ENCODE measurements at regions not wholly inside any gene's neighbourhood (a gene's known extent, or its start where the extent isn't known, plus 50 kb on each side); places are given as distances from the start of the nearest gene placed in this dataset.

DNA sequence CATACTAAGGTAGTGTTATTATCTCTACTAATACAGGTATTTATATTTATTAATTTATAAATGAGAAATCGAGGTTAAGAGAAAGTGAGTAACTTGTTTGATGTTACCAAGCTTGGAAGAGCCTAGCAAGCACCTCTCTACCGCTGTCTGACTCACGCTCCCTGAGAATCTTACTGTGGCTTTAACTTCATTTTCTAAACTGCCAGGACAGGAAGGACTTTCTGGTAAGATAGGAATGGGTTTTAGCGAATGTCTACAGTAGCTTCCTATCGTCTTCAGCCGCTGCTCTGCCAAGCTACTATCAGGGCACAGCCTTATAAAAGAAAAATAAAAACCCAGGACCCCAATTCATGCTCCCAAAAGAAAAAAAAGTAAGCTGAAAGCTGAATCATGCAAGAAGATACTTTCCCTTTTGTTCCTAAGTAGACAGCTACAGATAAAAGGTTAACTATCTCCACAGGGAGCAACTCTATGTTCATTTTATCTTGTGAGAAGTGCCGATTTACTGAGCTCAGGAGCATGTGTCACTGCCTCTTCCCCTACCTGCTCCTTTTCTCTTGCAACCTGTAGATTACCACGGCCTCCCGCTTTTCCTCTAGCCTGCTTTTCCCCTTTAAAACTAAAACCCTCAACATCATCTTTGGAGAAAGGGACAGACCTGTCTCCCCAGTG is 60.2 kb downstream of the THNSL1 start:
- Histone ChIP-seq H3K9me3 (ENCODE audit: control insufficient read depth, insufficient read depth, low read depth, low read length) (no peaks in the 10 kb centered on the region), H4K20me1 (ENCODE audit: control insufficient read depth, extremely low read depth, insufficient read depth, low read length) (no peaks in the 10 kb centered on the region), H3K36me3 (ENCODE audit: control insufficient read depth, insufficient read depth, low read length) (no peaks in the 10 kb centered on the region), H3K9ac (ENCODE audit: insufficient read depth, low read length) (no peak overlapping the region), H3K79me2 (ENCODE audit: control insufficient read depth, insufficient read depth, low read length) (no peaks in the 10 kb centered on the region), H3K4me2 (ENCODE audit: extremely low read depth, insufficient read depth, low read length) (no peak overlapping the region), H3K4me1 (ENCODE audit: control insufficient read depth, extremely low read depth, insufficient read depth, low read length) (no peaks in the 10 kb centered on the region), H3K4me3 (replicated peaks in 1 of 4; ENCODE audit: control extremely low read depth in 1 of 4, insufficient read depth in 1 of 4, low read depth in 3 of 4, low read length in 4 of 4) (no peak overlapping the region), H3K27me3 (ENCODE audit: control insufficient read depth, insufficient read depth, low read length) (no peaks in the 10 kb centered on the region), H3K27ac (ENCODE audit: insufficient read depth, low read length) (no peak overlapping the region), H2AFZ (ENCODE audit: low read length) (no peak overlapping the region)
- TF ChIP-seq, protein P1, sequence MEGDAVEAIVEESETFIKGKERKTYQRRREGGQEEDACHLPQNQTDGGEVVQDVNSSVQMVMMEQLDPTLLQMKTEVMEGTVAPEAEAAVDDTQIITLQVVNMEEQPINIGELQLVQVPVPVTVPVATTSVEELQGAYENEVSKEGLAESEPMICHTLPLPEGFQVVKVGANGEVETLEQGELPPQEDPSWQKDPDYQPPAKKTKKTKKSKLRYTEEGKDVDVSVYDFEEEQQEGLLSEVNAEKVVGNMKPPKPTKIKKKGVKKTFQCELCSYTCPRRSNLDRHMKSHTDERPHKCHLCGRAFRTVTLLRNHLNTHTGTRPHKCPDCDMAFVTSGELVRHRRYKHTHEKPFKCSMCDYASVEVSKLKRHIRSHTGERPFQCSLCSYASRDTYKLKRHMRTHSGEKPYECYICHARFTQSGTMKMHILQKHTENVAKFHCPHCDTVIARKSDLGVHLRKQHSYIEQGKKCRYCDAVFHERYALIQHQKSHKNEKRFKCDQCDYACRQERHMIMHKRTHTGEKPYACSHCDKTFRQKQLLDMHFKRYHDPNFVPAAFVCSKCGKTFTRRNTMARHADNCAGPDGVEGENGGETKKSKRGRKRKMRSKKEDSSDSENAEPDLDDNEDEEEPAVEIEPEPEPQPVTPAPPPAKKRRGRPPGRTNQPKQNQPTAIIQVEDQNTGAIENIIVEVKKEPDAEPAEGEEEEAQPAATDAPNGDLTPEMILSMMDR (conservative IDR thresholded peaks at IDR 0.05 in 1 of 2, IDR thresholded peaks at IDR 0.05 in 1 of 2; ENCODE audit: low read depth in 1 of 2, low read length in 2 of 2): no peak
- TF ChIP-seq EZH2 (IDR thresholded peaks at IDR 0.05; ENCODE audit: low read length, missing control alignments): no peak
- DNase-seq (ENCODE audit: low read depth in 2 of 2): peak in 1 of 2 donors; percentile 29

DNA sequence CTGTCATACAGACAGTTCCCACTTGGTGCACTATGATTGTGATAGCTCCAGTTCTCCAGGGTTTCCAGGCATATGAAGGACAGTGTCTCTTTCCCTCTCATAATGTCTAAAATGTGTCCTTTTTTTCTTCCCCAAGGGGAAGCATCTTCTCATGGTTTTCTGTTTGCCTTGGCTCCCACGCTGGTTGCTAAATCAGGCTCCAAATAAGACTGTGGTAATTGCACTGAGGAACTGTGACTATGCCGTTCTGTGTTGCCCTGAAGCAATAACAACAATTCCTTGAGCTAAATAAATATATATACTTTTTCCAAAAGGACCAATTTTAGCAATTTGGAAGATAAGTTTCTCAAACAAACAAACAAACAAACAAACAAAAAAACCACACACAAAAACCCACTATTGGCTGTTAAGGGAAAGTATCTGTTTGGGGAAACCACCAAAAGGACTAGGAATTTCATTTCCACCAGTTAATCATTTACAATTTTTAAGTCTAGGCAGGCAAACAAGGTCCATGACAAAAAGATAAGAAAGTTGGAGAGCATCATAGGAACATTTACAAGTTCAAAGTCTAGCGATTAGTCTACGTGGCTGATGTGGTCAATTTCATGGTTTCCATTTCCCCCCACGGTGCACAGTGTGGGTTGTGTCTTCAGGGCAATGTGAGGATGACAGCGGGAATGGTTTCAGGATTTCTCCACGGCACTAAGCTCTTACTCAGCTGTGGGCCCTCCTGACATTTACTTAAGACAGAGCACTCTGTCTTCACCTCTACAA is 62.4 kb downstream of the THNSL1 start:
- H3K9me3 ChIP-seq (ENCODE audit: control insufficient read depth, insufficient read depth, low read depth, low read length): no peaks in the 10 kb centered on the region
- H3K4me2 ChIP-seq (ENCODE audit: extremely low read depth, insufficient read depth, low read length): no peak overlapping the region
- no peaks in the 10 kb centered on the region for H4K20me1 ChIP-seq (ENCODE audit: control insufficient read depth, extremely low read depth, insufficient read depth, low read length)
- no peaks in the 10 kb centered on the region for H3K36me3 ChIP-seq (ENCODE audit: control insufficient read depth, insufficient read depth, low read length)
- H3K4me3 ChIP-seq (replicated peaks in 1 of 4; ENCODE audit: control extremely low read depth in 1 of 4, insufficient read depth in 1 of 4, low read depth in 3 of 4, low read length in 4 of 4): no peak overlapping the region
- no peak overlapping the region for H3K27ac ChIP-seq (ENCODE audit: insufficient read depth, low read length)
- peak in 1 of 2 donors; percentile 23 for DNase-seq (ENCODE audit: low read depth in 2 of 2)
- TF ChIP-seq, protein P1 (conservative IDR thresholded peaks at IDR 0.05 in 1 of 2, IDR thresholded peaks at IDR 0.05 in 1 of 2; ENCODE audit: low read depth in 1 of 2, low read length in 2 of 2): no peak
- no peak for TF ChIP-seq EZH2 (IDR thresholded peaks at IDR 0.05; ENCODE audit: low read length, missing control alignments)
- no peak overlapping the region for H2AFZ ChIP-seq (ENCODE audit: low read length)
- H3K27me3 ChIP-seq (ENCODE audit: control insufficient read depth, insufficient read depth, low read length): no peaks in the 10 kb centered on the region
- H3K4me1 ChIP-seq (ENCODE audit: control insufficient read depth, extremely low read depth, insufficient read depth, low read length): no peaks in the 10 kb centered on the region
- no peak overlapping the region for H3K9ac ChIP-seq (ENCODE audit: insufficient read depth, low read length)
- no peaks in the 10 kb centered on the region for H3K79me2 ChIP-seq (ENCODE audit: control insufficient read depth, insufficient read depth, low read length)

DNA sequence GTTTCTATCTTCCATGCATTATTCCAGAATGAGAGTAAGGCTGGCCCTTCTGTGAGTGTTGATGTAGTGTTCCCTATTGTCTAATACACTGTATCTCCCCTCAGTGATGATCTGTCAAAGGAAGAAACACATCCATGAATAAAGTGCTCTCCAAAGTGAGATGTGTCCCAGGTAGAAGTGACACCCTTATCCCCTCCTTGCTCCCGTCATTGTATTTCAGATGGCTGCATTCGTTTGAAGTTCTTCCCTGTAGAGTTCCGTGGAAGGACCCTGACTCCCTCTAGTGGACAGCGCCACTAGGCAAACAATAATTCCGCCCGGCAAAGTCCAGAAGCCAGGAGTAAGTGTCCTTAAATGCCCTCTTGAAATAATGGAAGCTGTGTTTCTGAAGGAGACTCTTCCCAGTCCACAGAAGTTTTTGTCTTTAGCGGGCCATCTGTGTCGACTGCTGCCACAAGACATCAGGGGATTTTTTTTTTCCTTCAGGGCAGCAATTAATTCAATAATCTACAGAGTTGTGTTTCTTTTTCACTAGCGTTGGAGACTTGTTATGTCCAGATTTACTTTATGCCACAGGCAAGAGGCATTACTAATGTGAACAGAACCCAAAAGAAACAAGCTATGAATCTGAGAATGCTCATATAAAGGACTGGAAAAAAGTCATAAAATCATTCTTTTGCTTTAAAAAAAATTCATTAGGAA is 64.6 kb downstream of the THNSL1 start:
- no peak overlapping the region for H3K9ac ChIP-seq (ENCODE audit: insufficient read depth, low read length)
- no peak overlapping the region for H3K4me2 ChIP-seq (ENCODE audit: extremely low read depth, insufficient read depth, low read length)
- H3K36me3 ChIP-seq (ENCODE audit: control insufficient read depth, insufficient read depth, low read length): no peaks in the 10 kb centered on the region
- H3K27ac ChIP-seq (ENCODE audit: insufficient read depth, low read length): no peak overlapping the region
- no peak overlapping the region for H3K4me3 ChIP-seq (replicated peaks in 1 of 4; ENCODE audit: control extremely low read depth in 1 of 4, insufficient read depth in 1 of 4, low read depth in 3 of 4, low read length in 4 of 4)
- peak; percentile 79 to 87 for DNase-seq (ENCODE audit: low read depth in 2 of 2)
- no peak for TF ChIP-seq EZH2 (IDR thresholded peaks at IDR 0.05; ENCODE audit: low read length, missing control alignments)
- TF ChIP-seq, protein P1 (conservative IDR thresholded peaks at IDR 0.05 in 1 of 2, IDR thresholded peaks at IDR 0.05 in 1 of 2; ENCODE audit: low read depth in 1 of 2, low read length in 2 of 2): peak; percentile 96 to 97
- H4K20me1 ChIP-seq (ENCODE audit: control insufficient read depth, extremely low read depth, insufficient read depth, low read length): no peaks in the 10 kb centered on the region
- no peaks in the 10 kb centered on the region for H3K9me3 ChIP-seq (ENCODE audit: control insufficient read depth, insufficient read depth, low read depth, low read length)
- no peaks in the 10 kb centered on the region for H3K4me1 ChIP-seq (ENCODE audit: control insufficient read depth, extremely low read depth, insufficient read depth, low read length)
- H3K27me3 ChIP-seq (ENCODE audit: control insufficient read depth, insufficient read depth, low read length): no peaks in the 10 kb centered on the region
- H3K79me2 ChIP-seq (ENCODE audit: control insufficient read depth, insufficient read depth, low read length): no peaks in the 10 kb centered on the region
- H2AFZ ChIP-seq (ENCODE audit: low read length): no peak overlapping the region
